HG02588 (cell line): ENCODE measurements at regions not wholly inside any gene's neighbourhood (a gene's known extent, or its start where the extent isn't known, plus 50 kb on each side); places are given as distances from the start of the nearest gene placed in this dataset.

ENCODE experiments used
- ATAC-seq: cut with Tn5 transposase; IDR thresholded peaks from one replicate; pipeline ENCODE4 v1.9.1; 2021; ENCODE audit warnings: mild to moderate bottlenecking, moderate library complexity; ENCODE audit not compliant: unreplicated experiment

GRCh38 chr14:31964490-31964889, 112.6 kb upstream of the ARHGAP5 start:
- ATAC-seq, result no peak

- no peak for ATAC-seq
These were observed 111.9 kb upstream of the ARHGAP5 start for GRCh38 chr14:31965071-31965734.

- no peak for ATAC-seq
These were observed 111.1 kb upstream of the ARHGAP5 start for GRCh38 chr14:31965735-31966598.

GRCh38 chr14:31966896-31967668, 110.0 kb upstream of the ARHGAP5 start:
- no peak for ATAC-seq

- no peak for ATAC-seq
These were observed 109.5 kb upstream of the ARHGAP5 start for GRCh38 chr14:31967669-31967975.

GRCh38 chr14:31968107-31968810, 108.8 kb upstream of the ARHGAP5 start:
- no peak for ATAC-seq

GRCh38 chr14:31968956-31969698, 108.0 kb upstream of the ARHGAP5 start:
- no peak for ATAC-seq

- no peak for ATAC-seq
These were observed 107.3 kb upstream of the ARHGAP5 start for GRCh38 chr14:31969699-31970240.

- no peak for ATAC-seq
These were observed 106.4 kb upstream of the ARHGAP5 start for GRCh38 chr14:31970744-31971143.

GRCh38 chr14:31971612-31972011, 105.5 kb upstream of the ARHGAP5 start:
- no peak for ATAC-seq

GRCh38 chr14:31977001-31977556, 100.0 kb upstream of the ARHGAP5 start:
- ATAC-seq, result no peak

- no peak for ATAC-seq
These were observed 98.7 kb upstream of the ARHGAP5 start for GRCh38 chr14:31978423-31978822.

- ATAC-seq, result no peak
These were observed 94.5 kb upstream of the ARHGAP5 start for GRCh38 chr14:31982642-31983041.

- ATAC-seq, result no peak
These were observed 90.7 kb upstream of the ARHGAP5 start for GRCh38 chr14:31986405-31986804.

GRCh38 chr14:31987721-31988120, 89.4 kb upstream of the ARHGAP5 start:
- no peak for ATAC-seq

GRCh38 chr14:31988244-31988643, 88.9 kb upstream of the ARHGAP5 start:
- no peak for ATAC-seq

GRCh38 chr14:31990183-31990857, 86.8 kb upstream of the ARHGAP5 start:
- no peak for ATAC-seq

- ATAC-seq, result no peak
These were observed 86.1 kb upstream of the ARHGAP5 start for GRCh38 chr14:31990926-31991572.

- no peak for ATAC-seq
These were observed 85.1 kb upstream of the ARHGAP5 start for GRCh38 chr14:31992011-31992447.
